GM23338 (cell line): ENCODE measurements at regions not wholly inside any gene's neighbourhood (a gene's known extent, or its start where the extent isn't known, plus 50 kb on each side); places are given as distances from the start of the nearest gene placed in this dataset.

ENCODE experiments used
- ATAC-seq: fragments of 200-7000 bp; cut with Tn5 transposase; 3 replicates; pipeline ENCODE4 v1.9.1; 2020
- DNase-seq: peaks from one replicate; pipeline ENCODE4 v3.0.0-alpha.2; 2015; ENCODE audit warnings: low spot score
- H2AFZ ChIP-seq: fragments of 200-600 bp; sonication (generic); 2 replicates; pipeline ENCODE4 v1.8.0; 2016; ENCODE audit warnings: antibody characterized with exemption, mild to moderate bottlenecking, moderate library complexity
- H3F3A ChIP-seq: fragments of 200-600 bp; sonication (generic); replicated peaks from 2 replicates; pipeline ENCODE4 v1.8.0; 2017; ENCODE audit warnings: antibody characterized with exemption, mixed run types, low read depth
- H3K27ac ChIP-seq: fragments of 200-600 bp; sonication (generic); 2 replicates; pipeline ENCODE4 v1.6.1; 2016; ENCODE audit warnings: low read depth
- H3K27me3 ChIP-seq: fragments of 200-600 bp; sonication (generic); 2 replicates; pipeline ENCODE4 v1.8.0; 2016; ENCODE audit warnings: mild to moderate bottlenecking, mixed run types, moderate library complexity; ENCODE audit not compliant: insufficient read depth
- H3K36me3 ChIP-seq: fragments of 200-600 bp; sonication (generic); 2 replicates; pipeline ENCODE4 v1.8.0; 2016; ENCODE audit warnings: mild to moderate bottlenecking; ENCODE audit not compliant: insufficient read depth
- H3K4me1 ChIP-seq: fragments of 200-600 bp; sonication (generic); 2 replicates; pipeline ENCODE4 v1.8.0; 2016; ENCODE audit warnings: mild to moderate bottlenecking, moderate library complexity; ENCODE audit not compliant: insufficient read depth
- H3K4me2 ChIP-seq: fragments of 200-600 bp; sonication (generic); 2 replicates; pipeline ENCODE4 v1.7.1; 2017; ENCODE audit warnings: mixed run types
- H3K4me3 ChIP-seq: fragments of 200-600 bp; sonication (generic); 2 replicates; pipeline ENCODE4 v1.6.1; 2016; ENCODE audit warnings: mixed run types
- H3K79me2 ChIP-seq: fragments of 200-600 bp; sonication (generic); replicated peaks from 2 replicates; pipeline ENCODE4 v1.8.0; 2017; ENCODE audit warnings: mild to moderate bottlenecking; ENCODE audit not compliant: insufficient read depth
- H3K9me2 ChIP-seq: fragments of 200-600 bp; sonication (generic); 2 replicates; pipeline ENCODE4 v1.8.0; 2017; ENCODE audit not compliant: insufficient read depth
- H4K20me1 ChIP-seq: fragments of 200-600 bp; sonication (generic); replicated peaks from 2 replicates; pipeline ENCODE4 v1.8.0; 2017; ENCODE audit warnings: mild to moderate bottlenecking; ENCODE audit not compliant: insufficient read depth
- H3K27ac Mint-ChIP-seq: 2 replicates; pipeline ENCODE4 v1.8.0; 2020; ENCODE audit warnings: inconsistent platforms, mild to moderate bottlenecking, moderate library complexity, mixed read lengths
- H3K27me3 Mint-ChIP-seq: 3 replicates; pipeline ENCODE4 v1.8.0; 2022; ENCODE audit warnings: low read depth, mild to moderate bottlenecking, moderate library complexity, mixed read lengths, inconsistent platforms; ENCODE audit not compliant: insufficient read depth, poor library complexity
- H3K36me3 Mint-ChIP-seq: 3 replicates; pipeline ENCODE4 v1.8.0; 2021; ENCODE audit warnings: low read depth, mild to moderate bottlenecking, inconsistent platforms, moderate library complexity, mixed read lengths
- H3K4me1 Mint-ChIP-seq: 3 replicates; pipeline ENCODE4 v1.8.0; 2020; ENCODE audit warnings: mild to moderate bottlenecking, inconsistent platforms, mixed read lengths
- H3K4me3 Mint-ChIP-seq: 3 replicates; pipeline ENCODE4 v1.8.0; 2021; ENCODE audit warnings: moderate library complexity, mild to moderate bottlenecking, inconsistent platforms, mixed read lengths
- H3K9me3 Mint-ChIP-seq: 3 replicates; pipeline ENCODE4 v1.8.0; 2020; ENCODE audit warnings: moderate library complexity, mild to moderate bottlenecking, inconsistent platforms, mixed read lengths
- CREB1 ChIP-seq: fragments of 250-450 bp; sonication (Bioruptor Pico); IDR thresholded peaks from 2 replicates; pipeline ENCODE4 v1.5.0; 2020; ENCODE audit warnings: low read depth, mild to moderate bottlenecking, moderate library complexity
- CTCF ChIP-seq, 2 experiments: fragments of 200-600 bp in 1 of 2; sonication (generic) in 1 of 2; conservative IDR thresholded peaks; 2 replicates each; pipeline versions ENCODE4 v1.5.1 to v1.6.1; 2016 to 2017; ENCODE audit warnings: antibody characterized with exemption in 2 of 2, low read depth in 2 of 2, mild to moderate bottlenecking in 2 of 2, moderate library complexity in 1 of 2
- EZH2 ChIP-seq: fragments of 200-600 bp; sonication (generic); IDR thresholded peaks from one replicate; pipeline ENCODE4 v1.8.0; 2017; ENCODE audit warnings: antibody characterized with exemption, mild to moderate bottlenecking, low read depth; ENCODE audit not compliant: unreplicated experiment
- EZH2phosphoT487 ChIP-seq: fragments of 200-600 bp; sonication (generic); IDR thresholded peaks from one replicate; pipeline ENCODE4 v1.8.1; 2018; ENCODE audit warnings: antibody characterized with exemption; ENCODE audit not compliant: unreplicated experiment
- NANOG ChIP-seq: IDR thresholded peaks from 2 replicates; pipeline ENCODE4 v1.6.1; 2016; ENCODE audit warnings: antibody characterized with exemption, borderline replicate concordance
- POLR2AphosphoS5 ChIP-seq: IDR thresholded peaks from 2 replicates; pipeline ENCODE4 v1.6.1; 2016; ENCODE audit warnings: antibody characterized with exemption, low read depth
- REST ChIP-seq: IDR thresholded peaks from one replicate; pipeline ENCODE4 v1.6.1; 2018; ENCODE audit warnings: antibody characterized with exemption; ENCODE audit not compliant: unreplicated experiment
- STAT1 ChIP-seq: IDR thresholded peaks from one replicate; pipeline ENCODE4 v1.6.1; 2016; ENCODE audit warnings: antibody characterized with exemption; ENCODE audit not compliant: unreplicated experiment
- ZNF114 ChIP-seq: fragments of 250-450 bp; sonication (Bioruptor Pico); IDR thresholded peaks from 2 replicates; pipeline ENCODE4 v1.5.0; 2020; ENCODE audit warnings: mild to moderate bottlenecking, moderate library complexity
- ZNF331 ChIP-seq: fragments of 250-450 bp; sonication (Bioruptor Pico); IDR thresholded peaks from 2 replicates; pipeline ENCODE4 v1.5.0; 2020; ENCODE audit warnings: low read depth, mild to moderate bottlenecking, moderate library complexity
- ZNF462 ChIP-seq: fragments of 250-450 bp; sonication (Bioruptor Pico); IDR thresholded peaks from 2 replicates; pipeline ENCODE4 v1.5.0; 2020; ENCODE audit warnings: mild to moderate bottlenecking, moderate library complexity

- no peaks in the 10 kb centered on the region for H3K9me3 Mint-ChIP-seq
- Histone ChIP-seq H3F3A (no peaks in the 10 kb centered on the region), H3K36me3 (no peaks in the 10 kb centered on the region), H3K4me2 (no peak overlapping the region), H4K20me1 (no peaks in the 10 kb centered on the region), H3K4me1 (0 out of 2 replicates have a peak, but pooled peaks cover 4% of the 10 kb centered on the region), H3K27me3 (no peaks in the 10 kb centered on the region), H3K4me3 (no peak overlapping the region), H2AFZ (no peak overlapping the region), H3K79me2 (no peaks in the 10 kb centered on the region), H3K27ac (no peak overlapping the region), H3K9me2 (no peaks in the 10 kb centered on the region)
- DNase-seq: no peak
- no peak overlapping the region for H3K4me3 Mint-ChIP-seq
- H3K36me3 Mint-ChIP-seq: no peaks in the 10 kb centered on the region
- H3K27ac Mint-ChIP-seq: no peak overlapping the region
- peaks cover 13% of the 10 kb centered on the region; the same call in 2 of the 3 replicates for H3K4me1 Mint-ChIP-seq
- H3K27me3 Mint-ChIP-seq: peaks cover 4% of the 10 kb centered on the region
- no peak for TF ChIP-seq EZH2phosphoT487
- TF ChIP-seq CTCF (conservative IDR thresholded peaks at IDR 0.05; ENCODE audit: low read depth in 2 of 2): no peak
- no peak for TF ChIP-seq CREB1 (CRISPR knock-in tag)
- TF ChIP-seq REST: no peak
- no peak for TF ChIP-seq ZNF114 (CRISPR knock-in tag)
- no peak for TF ChIP-seq EZH2
- no peak for TF ChIP-seq POLR2AphosphoS5
- no peak for TF ChIP-seq NANOG
- TF ChIP-seq STAT1: no peak
- ATAC-seq: no peak
Measured at GRCh38 chr2:19577723-19578122, 219.3 kb upstream of the OSR1 start.

- no peaks in the 10 kb centered on the region for H3F3A ChIP-seq
- Mint-ChIP-seq H3K9me3 (no peaks in the 10 kb centered on the region), H3K27ac (no peak overlapping the region), H3K36me3 (no peaks in the 10 kb centered on the region), H3K27me3 (peaks cover 5% of the 10 kb centered on the region), H3K4me1 (peaks cover 13% of the 10 kb centered on the region; the same call in 2 of the 3 replicates), H3K4me3 (no peak overlapping the region)
- H3K9me2 ChIP-seq: no peaks in the 10 kb centered on the region
- H3K79me2 ChIP-seq: no peaks in the 10 kb centered on the region
- no peak overlapping the region for H3K27ac ChIP-seq
- no peak overlapping the region for H3K4me2 ChIP-seq
- H3K27me3 ChIP-seq: no peaks in the 10 kb centered on the region
- no peak for ATAC-seq
- no peak overlapping the region for H2AFZ ChIP-seq
- DNase-seq: no peak
- 0 out of 2 replicates have a peak, but pooled peaks cover 4% of the 10 kb centered on the region for H3K4me1 ChIP-seq
- H3K4me3 ChIP-seq: no peak overlapping the region
- no peaks in the 10 kb centered on the region for H4K20me1 ChIP-seq
- no peaks in the 10 kb centered on the region for H3K36me3 ChIP-seq
- TF ChIP-seq ZNF331 (CRISPR knock-in tag) (no peak), EZH2phosphoT487 (no peak), ZNF462 (CRISPR knock-in tag) (no peak), STAT1 (no peak)
Measured at GRCh38 chr2:19576411-19576810, 218.0 kb upstream of the OSR1 start.
